DND-41 (cell line): ENCODE measurements at regions not wholly inside any gene's neighbourhood (a gene's known extent, or its start where the extent isn't known, plus 50 kb on each side); places are given as distances from the start of the nearest gene placed in this dataset.
"Not testable (repeated sequence)": the region's sequence is repeated elsewhere in the genome, so short reads cannot be mapped to it uniquely, and the experiment has no call there.

Experiments
- ATAC-seq: fragments of 200-7000 bp; cut with Tn5 transposase; 3 replicates; pipeline ENCODE4 v1.9.1; 2021; ENCODE audit warnings: low read depth; ENCODE audit not compliant: insufficient read depth
- DNase-seq: peaks from one replicate; pipeline ENCODE4 v3.0.0-alpha.2; 2020
- H2AFZ ChIP-seq: 2 replicates; pipeline ENCODE4 v1.6.0; 2012; ENCODE audit warnings: low read depth, low read length
- H3K27ac ChIP-seq: 2 replicates; pipeline ENCODE4 v1.5.1; 2012; ENCODE audit warnings: low read length, inconsistent platforms
- H3K27me3 ChIP-seq: fragments of 200-600 bp; sonication (generic); 2 replicates; pipeline ENCODE4 v1.6.0; 2012; ENCODE audit warnings: low read length, mild to moderate bottlenecking, inconsistent platforms; ENCODE audit not compliant: insufficient read depth, poor library complexity
- H3K36me3 ChIP-seq: 2 replicates; pipeline ENCODE4 v1.5.1; 2012; ENCODE audit warnings: low read length, inconsistent platforms; ENCODE audit not compliant: insufficient read depth
- H3K4me1 ChIP-seq: 2 replicates; pipeline ENCODE4 v1.5.1; 2012; ENCODE audit warnings: mild to moderate bottlenecking, low read length; ENCODE audit not compliant: insufficient read depth
- H3K4me2 ChIP-seq: 2 replicates; pipeline ENCODE4 v1.6.0; 2012; ENCODE audit warnings: mild to moderate bottlenecking, moderate library complexity, low read length, inconsistent platforms; ENCODE audit not compliant: insufficient read depth
- H3K4me3 ChIP-seq, 2 experiments: fragments of 200-600 bp in 1 of 2; shearing (Covaris generic) in 1 of 2; 2 replicates each; pipeline ENCODE4 v1.5.1; 2012 to 2016; ENCODE audit warnings: inconsistent platforms in 2 of 2, low read length in 2 of 2, mild to moderate bottlenecking in 2 of 2, low read depth in 1 of 2, moderate library complexity in 1 of 2
- H3K79me2 ChIP-seq: 2 replicates; pipeline ENCODE4 v1.6.0; 2012; ENCODE audit warnings: low read length, inconsistent platforms; ENCODE audit not compliant: insufficient read depth
- H3K9ac ChIP-seq: 2 replicates; pipeline ENCODE4 v1.6.0; 2012; ENCODE audit warnings: low read depth, mild to moderate bottlenecking, inconsistent platforms, low read length, moderate library complexity
- H3K9me3 ChIP-seq: 2 replicates; pipeline ENCODE4 v1.5.1; 2012; ENCODE audit warnings: low read length, moderate library complexity, mild to moderate bottlenecking, inconsistent platforms; ENCODE audit not compliant: insufficient read depth, severe bottlenecking
- H4K20me1 ChIP-seq: 2 replicates; pipeline ENCODE4 v1.6.0; 2012; ENCODE audit warnings: low read length; ENCODE audit not compliant: insufficient read depth
- CTCF ChIP-seq: IDR thresholded peaks from 2 replicates; pipeline ENCODE4 v1.5.1; 2012; ENCODE audit warnings: borderline replicate concordance, low read length, moderate library complexity, mild to moderate bottlenecking; ENCODE audit not compliant: poor library complexity, severe bottlenecking; ENCODE audit errors: extremely low read depth
- EZH2 ChIP-seq: IDR thresholded peaks from 3 replicates; pipeline ENCODE4 v1.6.1; 2012; ENCODE audit warnings: borderline replicate concordance, low read depth, mild to moderate bottlenecking, moderate library complexity, low read length, inconsistent platforms; ENCODE audit not compliant: severe bottlenecking

- Histone ChIP-seq H3K4me2 (no peak overlapping the region), H3K4me3 (no peak overlapping the region), H3K27me3 (no peaks in the 10 kb centered on the region), H3K36me3 (no peaks in the 10 kb centered on the region), H3K9ac (no peak overlapping the region), H4K20me1 (no peaks in the 10 kb centered on the region), H3K9me3 (no peaks in the 10 kb centered on the region), H2AFZ (no peak overlapping the region), H3K79me2 (no peaks in the 10 kb centered on the region), H3K27ac (no peak overlapping the region), H3K4me1 (no peaks in the 10 kb centered on the region)
- TF ChIP-seq EZH2 = no peak
- no peak for TF ChIP-seq CTCF
- no peak for ATAC-seq
- DNase-seq = no peak
Observed at GRCh38 chr17:13888056-13888609, 181.2 kb upstream of the COX10 start.

- H3K27me3 ChIP-seq, ATAC-seq, H3K4me2 ChIP-seq, H3K9ac ChIP-seq, H3K9me3 ChIP-seq, H2AFZ ChIP-seq, H3K27ac ChIP-seq, H3K36me3 ChIP-seq, DNase-seq, H3K4me1 ChIP-seq, H4K20me1 ChIP-seq, H3K79me2 ChIP-seq, H3K4me3 ChIP-seq: not testable (repeated sequence)
Observed at GRCh38 chr17:13908971-13909370, 160.3 kb upstream of the COX10 start.

- Histone ChIP-seq H3K4me3 (no peak overlapping the region), H3K4me1 (no peaks in the 10 kb centered on the region), H4K20me1 (no peaks in the 10 kb centered on the region), H3K9me3 (no peaks in the 10 kb centered on the region), H2AFZ (no peak overlapping the region), H3K27me3 (peaks cover under 1% of the 10 kb centered on the region), H3K27ac (no peak overlapping the region), H3K9ac (no peak overlapping the region), H3K36me3 (no peaks in the 10 kb centered on the region), H3K4me2 (no peak overlapping the region), H3K79me2 (no peaks in the 10 kb centered on the region)
- ATAC-seq = no peak
- TF ChIP-seq CTCF (no peak), EZH2 (no peak)
- no peak for DNase-seq
Observed at GRCh38 chr17:13909901-13910519, 159.3 kb upstream of the COX10 start.

GRCh38 chr17:13917634-13918033 lies 151.7 kb upstream of the COX10 start:
- H2AFZ ChIP-seq = no peak overlapping the region
- no peaks in the 10 kb centered on the region for H3K79me2 ChIP-seq
- TF ChIP-seq EZH2 (no peak), CTCF (no peak)
- ATAC-seq (no peak), DNase-seq (no peak)
- H4K20me1 ChIP-seq = no peaks in the 10 kb centered on the region
- H3K36me3 ChIP-seq = no peaks in the 10 kb centered on the region
- H3K9me3 ChIP-seq = no peaks in the 10 kb centered on the region
- peaks cover 8% of the 10 kb centered on the region for H3K27me3 ChIP-seq
- no peak overlapping the region for H3K4me2 ChIP-seq
- no peaks in the 10 kb centered on the region for H3K4me1 ChIP-seq
- H3K9ac ChIP-seq = no peak overlapping the region
- H3K27ac ChIP-seq = no peak overlapping the region
- H3K4me3 ChIP-seq = no peak overlapping the region
